GM19397 (cell line): ENCODE measurements at regions not wholly inside any gene's neighbourhood (a gene's known extent, or its start where the extent isn't known, plus 50 kb on each side); places are given as distances from the start of the nearest gene placed in this dataset.
"Not testable (repeated sequence)": the region's sequence is repeated elsewhere in the genome, so short reads cannot be mapped to it uniquely, and the experiment has no call there.

Experiments
- ATAC-seq: cut with Tn5 transposase; IDR thresholded peaks from one replicate; pipeline ENCODE4 v1.9.1; 2021; ENCODE audit warnings: mild to moderate bottlenecking, moderate library complexity; ENCODE audit not compliant: unreplicated experiment

GRCh38 chr10:90227786-90228185, 526.4 kb downstream of the KIF20B start:
- ATAC-seq = no peak

GRCh38 chr10:90229486-90229885, 528.1 kb downstream of the KIF20B start:
- ATAC-seq = no peak

- ATAC-seq = not testable (repeated sequence)
Observed at GRCh38 chr10:90233805-90234204, 532.4 kb downstream of the KIF20B start.

- ATAC-seq = no peak
Observed at GRCh38 chr10:90245623-90246022, 544.2 kb downstream of the KIF20B start.

- ATAC-seq = not testable (repeated sequence)
Observed at GRCh38 chr10:90250784-90251183, 549.4 kb downstream of the KIF20B start.

GRCh38 chr10:90269699-90270098, 568.3 kb downstream of the KIF20B start:
- no peak for ATAC-seq

- no peak for ATAC-seq
Observed at GRCh38 chr10:90274721-90275468, 573.5 kb downstream of the KIF20B start.

GRCh38 chr10:90276894-90277475, 575.6 kb downstream of the KIF20B start:
- ATAC-seq = no peak

GRCh38 chr10:90286406-90286805, 571.4 kb downstream of the HTR7 start:
- ATAC-seq = no peak

- no peak for ATAC-seq
Observed at GRCh38 chr10:90286941-90287340, 570.9 kb downstream of the HTR7 start.

- no peak for ATAC-seq
Observed at GRCh38 chr10:90288391-90288933, 569.4 kb downstream of the HTR7 start.

- no peak for ATAC-seq
Observed at GRCh38 chr10:90289037-90289436, 568.8 kb downstream of the HTR7 start.

- ATAC-seq = no peak
Observed at GRCh38 chr10:90293616-90294015, 564.2 kb downstream of the HTR7 start.

GRCh38 chr10:90294821-90295540, 562.9 kb downstream of the HTR7 start:
- ATAC-seq = not testable (repeated sequence)

GRCh38 chr10:90302031-90302430, 555.8 kb downstream of the HTR7 start:
- ATAC-seq = not testable (repeated sequence)

GRCh38 chr10:90302758-90303481, 554.9 kb downstream of the HTR7 start:
- ATAC-seq = no peak

- ATAC-seq = no peak
Observed at GRCh38 chr10:90304533-90304932, 553.3 kb downstream of the HTR7 start.

- no peak for ATAC-seq
Observed at GRCh38 chr10:90306187-90306586, 551.7 kb downstream of the HTR7 start.

- ATAC-seq = no peak
Observed at GRCh38 chr10:90308223-90308622, 549.6 kb downstream of the HTR7 start.

GRCh38 chr10:90313576-90314325, 544.1 kb downstream of the HTR7 start:
- ATAC-seq = no peak
